DND-41 (cell line): ENCODE measurements at regions not wholly inside any gene's neighbourhood (a gene's known extent, or its start where the extent isn't known, plus 50 kb on each side); places are given as distances from the start of the nearest gene placed in this dataset.

Experiments used
- CTCF ChIP-seq: IDR thresholded peaks from 2 replicates; pipeline ENCODE4 v1.5.1; 2012; ENCODE audit warnings: borderline replicate concordance, low read length, moderate library complexity, mild to moderate bottlenecking; ENCODE audit not compliant: poor library complexity, severe bottlenecking; ENCODE audit errors: extremely low read depth
- EZH2 ChIP-seq: IDR thresholded peaks from 3 replicates; pipeline ENCODE4 v1.6.1; 2012; ENCODE audit warnings: borderline replicate concordance, low read depth, mild to moderate bottlenecking, moderate library complexity, low read length, inconsistent platforms; ENCODE audit not compliant: severe bottlenecking

GRCh38 chr4:4642496-4643000 lies 100.7 kb upstream of the STX18 start:
- TF ChIP-seq CTCF (no peak), EZH2 (no peak)
